GM19239 (cell line): ENCODE measurements at regions not wholly inside any gene's neighbourhood (a gene's known extent, or its start where the extent isn't known, plus 50 kb on each side); places are given as distances from the start of the nearest gene placed in this dataset.

Source experiments
- DNase-seq: peaks from one replicate; pipeline ENCODE4 v3.0.0; 2011; ENCODE audit warnings: low spot score; ENCODE audit not compliant: insufficient read length
- FAIRE-seq: peaks from 2 replicates; lab custom pipeline; 2011; peaks lifted over from hg19 to GRCh38; lab: Jason Lieb, UNC

DNA sequence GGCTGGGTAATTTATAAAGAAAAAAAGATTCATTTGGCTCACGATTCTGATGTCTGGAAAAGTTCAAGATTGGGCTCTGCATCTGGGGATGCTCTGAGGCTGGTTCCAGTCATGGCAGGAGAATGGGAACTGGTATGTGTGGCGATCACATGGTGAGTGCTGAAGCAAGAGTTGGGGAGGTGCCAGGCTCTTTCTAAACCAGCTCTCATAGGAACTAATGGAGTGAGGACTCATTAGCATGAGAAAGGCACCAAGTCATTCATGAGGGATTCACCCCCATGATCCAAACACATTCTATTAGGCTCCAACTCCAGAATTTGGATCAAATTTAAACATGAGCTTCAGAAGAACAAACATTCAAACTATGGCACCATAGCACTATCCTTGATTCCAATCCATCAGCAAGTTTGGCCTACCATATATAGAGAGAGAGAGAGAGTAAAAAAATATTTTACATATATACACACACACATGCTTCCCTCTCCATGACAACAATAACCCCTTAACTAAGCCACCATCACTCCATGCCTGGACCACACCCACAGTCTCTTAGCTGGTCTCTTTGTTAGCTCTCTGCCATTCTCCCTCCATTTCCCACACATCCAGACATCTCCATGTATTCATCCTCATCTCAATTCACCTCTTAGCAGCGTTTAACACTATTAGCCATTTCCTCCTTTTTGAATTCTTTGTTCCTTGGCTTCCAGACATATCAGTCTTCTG is 57.9 kb downstream of the NPY start:
- FAIRE-seq (no peak), DNase-seq (no peak)

GRCh38 chr7:24343614-24344013 is 59.6 kb downstream of the NPY start:
- no peak for DNase-seq
- no peak for FAIRE-seq

DNA sequence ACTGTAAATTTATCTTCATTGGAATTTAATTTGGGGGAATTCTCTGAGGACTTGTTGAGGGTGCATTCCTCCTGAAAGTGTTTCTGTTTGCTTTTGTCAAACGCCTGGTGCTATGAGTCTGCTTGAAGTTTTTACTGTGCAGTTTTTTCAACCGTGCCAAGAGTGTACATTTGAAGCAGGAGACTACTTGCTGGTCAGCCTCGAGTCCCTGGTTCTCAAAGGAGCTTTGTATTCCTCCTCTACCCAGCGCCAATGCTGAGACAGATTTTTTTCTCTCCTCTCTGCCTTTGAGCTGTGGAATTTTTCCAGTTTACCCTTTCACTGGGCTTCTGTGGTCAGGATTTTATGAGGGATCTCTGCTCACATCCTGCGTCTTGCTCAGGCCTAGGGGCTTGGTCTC is 62.1 kb downstream of the NPY start:
- no peak for FAIRE-seq
- no peak for DNase-seq

GRCh38 chr7:24346716-24347115 is 62.7 kb downstream of the NPY start:
- DNase-seq (no peak), FAIRE-seq (no peak)

- no peak for DNase-seq
- no peak for FAIRE-seq
These were observed 65.3 kb downstream of the NPY start for GRCh38 chr7:24349339-24349738.

- FAIRE-seq (no peak), DNase-seq (no peak)
These were observed 70.5 kb downstream of the NPY start for GRCh38 chr7:24354456-24354855.

DNA sequence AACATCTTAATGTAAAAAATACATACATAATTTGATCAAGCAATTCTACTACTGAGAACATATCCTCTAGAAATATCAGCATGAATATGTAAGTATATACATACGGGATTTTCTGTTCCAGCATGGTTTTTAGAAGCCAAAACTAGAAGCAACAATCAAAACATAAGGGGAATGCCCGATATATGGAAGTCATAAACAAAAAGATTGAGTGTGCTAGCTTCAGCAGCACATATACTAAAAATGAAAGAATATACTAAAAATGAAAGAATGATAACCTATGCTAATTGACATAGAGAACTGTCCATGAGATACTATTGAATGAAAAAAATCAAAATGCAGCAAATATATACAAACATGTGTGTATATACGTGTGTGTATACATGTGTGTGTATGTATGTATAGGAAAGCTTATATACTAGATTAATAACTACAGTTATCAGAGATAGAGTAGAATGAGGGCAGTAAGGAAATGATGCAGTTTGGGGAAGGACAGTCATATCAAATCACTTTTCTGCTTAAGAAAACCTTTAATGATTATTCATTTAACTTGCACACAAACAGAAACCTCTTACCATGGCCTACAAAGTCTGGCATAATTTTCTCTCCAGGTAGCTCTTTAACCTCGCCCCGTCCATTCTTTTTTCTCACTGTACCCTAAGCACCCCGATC is 72.9 kb downstream of the NPY start:
- DNase-seq (no peak), FAIRE-seq (peak; percentile 23)

DNA sequence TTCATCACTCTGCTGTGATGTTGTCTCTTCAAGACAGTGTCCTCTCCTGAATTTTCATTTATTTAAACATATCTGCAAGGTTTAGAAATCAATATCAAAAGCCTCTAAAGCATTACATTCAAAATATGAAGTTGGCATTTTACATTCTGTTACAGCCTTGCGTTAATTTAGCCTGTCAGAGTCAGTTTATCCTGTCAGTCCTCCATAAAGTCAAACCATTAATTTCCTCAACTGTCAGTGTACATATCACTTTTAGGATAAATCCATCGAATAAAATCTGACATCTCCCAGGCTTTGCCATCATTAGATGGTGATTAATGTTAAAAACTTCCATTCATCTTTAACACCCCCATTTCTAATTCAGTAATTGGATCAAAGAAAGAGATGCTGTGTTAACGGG is 77.0 kb downstream of the NPY start:
- no peak for FAIRE-seq
- no peak for DNase-seq

GRCh38 chr7:24365606-24366005 is 81.6 kb downstream of the NPY start:
- no peak for FAIRE-seq

DNA sequence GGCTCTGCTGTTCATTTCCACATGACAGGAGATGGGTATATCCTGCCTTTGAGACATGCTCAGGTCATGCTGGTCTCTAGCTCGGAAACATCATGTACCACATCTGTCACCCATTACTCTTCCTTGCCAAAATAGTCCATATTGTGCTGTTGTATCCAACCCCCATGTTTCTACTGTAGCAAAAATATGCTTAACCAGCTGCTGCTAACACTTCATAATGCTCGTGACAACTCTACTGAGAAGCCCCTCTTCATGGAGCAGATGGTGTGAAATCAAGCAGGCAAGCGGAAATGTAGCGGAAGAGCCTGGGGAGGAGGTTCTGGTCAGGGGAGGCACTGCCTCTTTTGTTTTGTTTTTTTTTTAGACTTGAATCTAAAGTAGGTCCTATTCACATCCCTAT is 82.9 kb downstream of the NPY start:
- FAIRE-seq (no peak), DNase-seq (no peak)

More at GRCh38 chr7:24365606-24366005, 81.6 kb downstream of the NPY start:
- no peak for DNase-seq

- FAIRE-seq (no peak), DNase-seq (no peak)
These were observed 84.2 kb downstream of the NPY start for GRCh38 chr7:24368161-24368560.

DNA sequence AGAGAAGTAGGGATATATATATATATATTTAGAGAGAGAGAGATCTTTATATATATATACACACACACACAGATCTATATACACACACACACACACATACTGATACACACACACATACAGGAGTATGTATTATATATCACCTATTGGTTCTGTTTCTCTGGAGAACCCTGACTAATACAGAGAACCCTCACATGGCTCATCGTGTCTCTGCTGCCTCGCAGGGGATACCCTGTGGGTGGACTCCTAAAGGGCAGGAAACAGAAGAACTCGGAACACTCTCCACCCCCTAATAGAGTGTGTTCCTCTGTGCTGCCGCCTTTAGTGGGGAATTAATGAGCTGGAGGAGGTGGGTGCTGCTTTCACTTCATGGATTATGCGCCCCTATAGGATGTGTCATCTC is 86.6 kb downstream of the NPY start:
- no peak for DNase-seq
- no peak for FAIRE-seq

GRCh38 chr7:24372961-24373955 is 89.3 kb downstream of the NPY start:
- DNase-seq (no peak), FAIRE-seq (no peak)

- FAIRE-seq (no peak), DNase-seq (no peak)
These were observed 95.1 kb downstream of the NPY start for GRCh38 chr7:24378871-24379616.

GRCh38 chr7:24381894-24382505 is 98.0 kb downstream of the NPY start:
- DNase-seq, result peak; percentile 28
- peak; percentile 80 for FAIRE-seq

GRCh38 chr7:24383055-24383454 is 99.1 kb downstream of the NPY start:
- DNase-seq, result no peak
- no peak for FAIRE-seq

DNA sequence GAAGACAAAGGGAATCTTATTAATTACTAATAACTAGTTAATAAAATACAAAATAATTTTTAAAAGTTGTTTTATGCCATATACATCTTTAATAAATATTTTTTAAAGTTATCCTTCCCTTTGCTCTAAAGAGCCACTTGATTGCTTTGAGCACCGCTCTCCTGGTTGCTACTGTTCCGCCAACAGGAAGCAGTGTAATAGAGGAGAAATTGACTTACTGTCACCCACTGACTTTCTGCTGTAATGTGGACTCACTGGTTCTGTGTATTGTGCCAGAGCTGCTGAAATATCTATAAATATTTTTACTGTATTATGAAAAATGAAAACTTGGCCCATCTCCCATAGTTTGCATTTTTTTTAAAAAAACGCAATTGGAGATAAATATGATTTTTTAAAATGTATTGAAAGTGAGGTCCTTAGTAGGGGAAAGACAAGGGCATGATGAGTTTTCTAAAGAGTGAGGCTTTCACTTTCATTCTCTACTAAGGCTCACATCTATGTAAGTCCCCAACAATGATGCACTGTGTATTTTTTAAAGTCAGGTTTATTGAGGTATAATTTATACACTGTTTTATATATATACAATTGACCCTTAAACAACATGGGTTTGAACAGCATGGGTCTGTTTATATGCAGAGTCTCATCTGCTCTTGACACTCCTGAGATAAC is 100.5 kb downstream of the NPY start:
- DNase-seq, result no peak
- peak; percentile 79 for FAIRE-seq

DNA sequence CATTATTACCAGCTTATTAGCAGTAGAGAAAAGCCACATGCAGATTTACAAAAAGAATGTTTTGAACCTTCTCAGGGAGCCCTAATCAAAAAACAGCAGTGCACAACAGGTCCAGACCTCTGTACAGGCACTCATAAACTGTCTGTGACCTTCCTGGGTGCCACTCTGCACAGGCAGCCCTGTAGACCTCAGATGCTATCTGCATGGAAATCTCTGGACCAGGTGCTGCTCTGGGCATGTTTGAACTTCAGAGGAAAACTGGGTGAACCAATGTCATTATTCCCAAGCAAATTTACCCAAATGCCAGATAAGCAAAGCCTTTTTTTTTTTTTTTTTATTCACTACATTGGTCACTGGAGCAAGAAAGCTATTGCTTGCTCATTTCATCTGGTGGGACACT is 104.2 kb downstream of the NPY start:
- DNase-seq (no peak), FAIRE-seq (no peak)
